ENCODE measurements at regions not wholly inside any gene's neighbourhood (a gene's known extent, or its start where the extent isn't known, plus 50 kb on each side); places are given as distances from the start of the nearest gene placed in this dataset.

GRCh38 chr12:113713156-113713555, 241.5 kb upstream of the LHX5 start:
- TF ChIP-seq GABPA (IDR thresholded peaks at IDR 0.05; ENCODE audit: low read depth) (no peak), POLR2AphosphoS5 (IDR thresholded peaks at IDR 0.05; ENCODE audit: low read depth) (no peak), CTCF (IDR thresholded peaks at IDR 0.05; ENCODE audit: insufficient read depth, low read length) (no peak), REST (IDR thresholded peaks at IDR 0.05; ENCODE audit: insufficient replicate concordance, low read depth) (no peak), SPI1 (IDR thresholded peaks at IDR 0.05; ENCODE audit: borderline replicate concordance, low read depth) (no peak)
- H3K27me3 ChIP-seq (ENCODE audit: insufficient read depth, poor library complexity, severe bottlenecking), result no peaks in the 10 kb centered on the region
- no peak for DNase-seq (ENCODE audit: low read depth in 1 of 2, low spot score in 1 of 2)
- H3K27ac ChIP-seq (replicated peaks), result no peak overlapping the region
- H3K4me3 ChIP-seq (replicated peaks; ENCODE audit: insufficient read depth, low read length), result no peak overlapping the region

- TF ChIP-seq POLR2AphosphoS5 (IDR thresholded peaks at IDR 0.05; ENCODE audit: low read depth) (no peak), SPI1 (IDR thresholded peaks at IDR 0.05; ENCODE audit: borderline replicate concordance, low read depth) (no peak), REST (IDR thresholded peaks at IDR 0.05; ENCODE audit: insufficient replicate concordance, low read depth) (no peak), CTCF (IDR thresholded peaks at IDR 0.05; ENCODE audit: insufficient read depth, low read length) (no peak), GABPA (IDR thresholded peaks at IDR 0.05; ENCODE audit: low read depth) (no peak)
- H3K27ac ChIP-seq (replicated peaks), result no peak overlapping the region
Observed at GRCh38 chr12:113712481-113712880, 240.8 kb upstream of the LHX5 start.

GRCh38 chr12:113710216-113710615, 238.5 kb upstream of the LHX5 start:
- no peak for DNase-seq (ENCODE audit: low read depth in 1 of 2, low spot score in 1 of 2)
- no peak overlapping the region for H3K4me3 ChIP-seq (replicated peaks; ENCODE audit: insufficient read depth, low read length)
- TF ChIP-seq GABPA (IDR thresholded peaks at IDR 0.05; ENCODE audit: low read depth), result no peak
- TF ChIP-seq REST (IDR thresholded peaks at IDR 0.05; ENCODE audit: insufficient replicate concordance, low read depth), result no peak
- TF ChIP-seq POLR2AphosphoS5 (IDR thresholded peaks at IDR 0.05; ENCODE audit: low read depth), result no peak
- TF ChIP-seq CTCF (IDR thresholded peaks at IDR 0.05; ENCODE audit: insufficient read depth, low read length), result no peak
- TF ChIP-seq SPI1 (IDR thresholded peaks at IDR 0.05; ENCODE audit: borderline replicate concordance, low read depth), result no peak
- no peak overlapping the region for H3K27ac ChIP-seq (replicated peaks)
- no peaks in the 10 kb centered on the region for H3K27me3 ChIP-seq (ENCODE audit: insufficient read depth, poor library complexity, severe bottlenecking)

More at GRCh38 chr12:113712481-113712880, 240.8 kb upstream of the LHX5 start:
- Histone ChIP-seq H3K4me3 (replicated peaks; ENCODE audit: insufficient read depth, low read length) (no peak overlapping the region), H3K27me3 (ENCODE audit: insufficient read depth, poor library complexity, severe bottlenecking) (no peaks in the 10 kb centered on the region)
- no peak for DNase-seq (ENCODE audit: low read depth in 1 of 2, low spot score in 1 of 2)

Measured in HL-60 (cell line).